ENCODE measurements at regions not wholly inside any gene's neighbourhood (a gene's known extent, or its start where the extent isn't known, plus 50 kb on each side); places are given as distances from the start of the nearest gene placed in this dataset.

- H3K27ac ChIP-seq, result no peak overlapping the region
- no peaks in the 10 kb centered on the region for H3K36me3 ChIP-seq
- peak overlapping the region; percentile 60 for H3K4me3 ChIP-seq
- no peak for TF ChIP-seq CTCF (IDR thresholded peaks at IDR 0.05)
- DNase-seq (ENCODE audit: low spot score) (no peak), ATAC-seq (ENCODE audit: insufficient number of reproducible peaks, low FRiP score, low read depth) (no peak)
- no peaks in the 10 kb centered on the region for H3K27me3 ChIP-seq (replicated peaks; ENCODE audit: insufficient read depth)
- H3K9me3 ChIP-seq, result no peaks in the 10 kb centered on the region
- H3K4me1 ChIP-seq (ENCODE audit: control insufficient read depth in 1 of 2, low read depth in 2 of 2), result peaks cover 0 to 7% of the 10 kb centered on the region in 2 donors
These were observed 157.2 kb downstream of the CYRIA start for GRCh38 chr2:16508490-16508851.

DNA sequence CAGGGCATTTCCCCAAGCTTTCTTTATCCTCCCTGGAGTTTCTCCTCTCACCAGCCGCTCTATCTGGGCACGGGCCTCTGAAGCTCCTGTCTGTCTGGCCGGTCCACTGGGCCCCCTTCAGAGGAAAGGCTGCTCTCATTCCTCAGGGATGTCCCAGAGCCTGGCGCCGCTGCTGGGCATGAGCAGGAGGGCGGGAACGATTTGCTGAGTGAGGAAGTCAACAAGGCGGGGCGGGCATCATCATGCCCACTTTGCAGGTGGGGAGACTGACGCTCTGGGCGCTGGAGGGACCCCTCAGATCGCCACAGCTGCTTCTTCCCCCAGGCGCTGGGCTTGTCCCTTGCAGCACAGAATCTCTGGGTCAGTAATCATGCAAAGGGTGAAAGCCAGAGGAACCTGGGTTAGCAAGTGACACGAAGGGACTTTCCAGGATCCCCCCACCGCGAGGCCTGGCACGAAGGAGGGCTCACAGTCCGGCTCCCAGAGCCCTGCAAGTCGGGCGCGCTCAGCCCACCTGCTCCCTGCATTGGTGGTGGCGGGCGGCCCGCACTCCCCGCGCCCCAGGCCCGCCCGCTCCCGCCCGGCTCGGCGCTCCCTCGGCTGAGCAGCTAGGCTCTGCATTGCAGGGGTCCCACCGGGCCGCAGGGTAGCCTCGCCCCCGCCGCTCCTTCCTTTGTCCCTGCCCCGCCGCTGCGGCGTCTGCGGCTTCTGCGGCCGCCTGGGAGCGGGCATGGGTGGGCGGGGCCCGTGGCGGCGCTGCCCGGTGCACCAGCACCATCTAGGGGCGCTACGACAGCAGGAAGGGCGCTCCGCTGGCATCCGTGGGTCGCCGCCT, 157.8 kb downstream of the CYRIA start:
- H3K36me3 ChIP-seq, result no peaks in the 10 kb centered on the region
- peak overlapping the region; percentile 60 for H3K4me3 ChIP-seq
- TF ChIP-seq CTCF (IDR thresholded peaks at IDR 0.05), result peak; percentile 39
- no peaks in the 10 kb centered on the region for H3K27me3 ChIP-seq (replicated peaks; ENCODE audit: insufficient read depth)
- no peak overlapping the region for H3K27ac ChIP-seq
- H3K9me3 ChIP-seq, result no peaks in the 10 kb centered on the region
- ATAC-seq (ENCODE audit: insufficient number of reproducible peaks, low FRiP score, low read depth) (no peak), DNase-seq (ENCODE audit: low spot score) (no peak)
- peaks cover 0 to 7% of the 10 kb centered on the region in 2 donors for H3K4me1 ChIP-seq (ENCODE audit: control insufficient read depth in 1 of 2, low read depth in 2 of 2)

DNA sequence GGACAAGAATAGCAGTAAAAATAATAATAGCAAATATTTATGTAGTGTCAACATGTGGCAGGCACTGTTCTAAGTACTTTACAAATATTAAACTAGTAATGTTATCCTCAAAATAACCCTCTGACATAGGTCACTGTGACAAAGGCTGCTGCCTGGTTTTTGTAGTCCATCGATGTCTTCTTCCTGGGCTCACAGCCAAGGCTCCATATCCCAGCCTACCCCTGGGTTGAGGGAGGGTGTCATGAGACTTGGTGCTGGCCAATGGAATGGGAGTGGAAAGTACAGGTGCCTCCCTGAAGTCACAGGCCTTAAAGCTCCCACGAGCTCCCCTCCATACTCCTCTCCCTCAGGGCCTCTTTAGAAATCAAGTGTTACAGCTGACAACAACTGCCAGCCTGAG, 159.3 kb downstream of the CYRIA start:
- TF ChIP-seq CTCF (IDR thresholded peaks at IDR 0.05), result no peak
- H3K36me3 ChIP-seq, result no peaks in the 10 kb centered on the region
- no peak overlapping the region for H3K27ac ChIP-seq
- DNase-seq (ENCODE audit: low spot score), result no peak
- H3K4me1 ChIP-seq (ENCODE audit: control insufficient read depth in 1 of 2, low read depth in 2 of 2), result peaks cover 0 to 7% of the 10 kb centered on the region in 2 donors
- H3K4me3 ChIP-seq, result no peak overlapping the region
- H3K27me3 ChIP-seq (replicated peaks; ENCODE audit: insufficient read depth), result no peaks in the 10 kb centered on the region
- no peaks in the 10 kb centered on the region for H3K9me3 ChIP-seq
- no peak for ATAC-seq (ENCODE audit: insufficient number of reproducible peaks, low FRiP score, low read depth)

GRCh38 chr2:16496426-16497388, 168.9 kb downstream of the CYRIA start:
- ATAC-seq (ENCODE audit: insufficient number of reproducible peaks, low FRiP score, low read depth) (no peak), DNase-seq (ENCODE audit: low spot score) (no peak)
- no peaks in the 10 kb centered on the region for H3K4me1 ChIP-seq (ENCODE audit: control insufficient read depth in 1 of 2, low read depth in 2 of 2)
- no peaks in the 10 kb centered on the region for H3K36me3 ChIP-seq
- no peaks in the 10 kb centered on the region for H3K27me3 ChIP-seq (replicated peaks; ENCODE audit: insufficient read depth)
- H3K9me3 ChIP-seq, result no peaks in the 10 kb centered on the region
- TF ChIP-seq CTCF (IDR thresholded peaks at IDR 0.05), result no peak
- H3K4me3 ChIP-seq, result no peak overlapping the region
- no peak overlapping the region for H3K27ac ChIP-seq
